ENCODE measurements at regions not wholly inside any gene's neighbourhood (a gene's known extent, or its start where the extent isn't known, plus 50 kb on each side); places are given as distances from the start of the nearest gene placed in this dataset.

GRCh38 chr5:72621576-72621975, 114.4 kb upstream of the ZNF366 start:
- no peaks in the 10 kb centered on the region for H3K4me1 ChIP-seq (ENCODE audit: insufficient read depth, low read length)
- no peak for ATAC-seq (ENCODE audit: insufficient read depth, low read depth)

GRCh38 chr5:72619677-72620076, 112.5 kb upstream of the ZNF366 start:
- H3K4me1 ChIP-seq (ENCODE audit: insufficient read depth, low read length) = no peaks in the 10 kb centered on the region
- no peak overlapping the region for H3K4me3 ChIP-seq (ENCODE audit: low read depth in 1 of 2, low read length in 2 of 2)
- ATAC-seq (ENCODE audit: insufficient read depth, low read depth) (no peak), DNase-seq (no peak)
- H3K9me3 ChIP-seq (ENCODE audit: insufficient read depth, low read length, severe bottlenecking) = no peaks in the 10 kb centered on the region
- peaks cover 2% of the 10 kb centered on the region for H3K27me3 ChIP-seq (ENCODE audit: insufficient read depth, low read length, poor library complexity)
- no peaks in the 10 kb centered on the region for H4K20me1 ChIP-seq (ENCODE audit: insufficient read depth, low read length)
- H3K36me3 ChIP-seq (ENCODE audit: insufficient read depth, low read length) = no peaks in the 10 kb centered on the region
- no peak overlapping the region for H3K4me2 ChIP-seq (ENCODE audit: insufficient read depth, low read length)
- no peaks in the 10 kb centered on the region for H3K79me2 ChIP-seq (ENCODE audit: insufficient read depth, low read length)
- no peak overlapping the region for H3K9ac ChIP-seq (ENCODE audit: low read depth, low read length)
- no peak overlapping the region for H3K27ac ChIP-seq (ENCODE audit: low read length)
- H2AFZ ChIP-seq (ENCODE audit: low read depth, low read length) = no peak overlapping the region
- TF ChIP-seq EZH2 (IDR thresholded peaks at IDR 0.05; ENCODE audit: borderline replicate concordance, low read depth, low read length, severe bottlenecking) (no peak), CTCF (IDR thresholded peaks at IDR 0.05; ENCODE audit: borderline replicate concordance, extremely low read depth, low read length, poor library complexity, severe bottlenecking) (no peak)

More at GRCh38 chr5:72621576-72621975, 114.4 kb upstream of the ZNF366 start:
- no peaks in the 10 kb centered on the region for H3K9me3 ChIP-seq (ENCODE audit: insufficient read depth, low read length, severe bottlenecking)
- no peak overlapping the region for H3K27ac ChIP-seq (ENCODE audit: low read length)
- H3K4me3 ChIP-seq (ENCODE audit: low read depth in 1 of 2, low read length in 2 of 2) = no peak overlapping the region
- H3K4me2 ChIP-seq (ENCODE audit: insufficient read depth, low read length) = no peak overlapping the region
- DNase-seq = no peak
- TF ChIP-seq CTCF (IDR thresholded peaks at IDR 0.05; ENCODE audit: borderline replicate concordance, extremely low read depth, low read length, poor library complexity, severe bottlenecking) (no peak), EZH2 (IDR thresholded peaks at IDR 0.05; ENCODE audit: borderline replicate concordance, low read depth, low read length, severe bottlenecking) (no peak)
- no peak overlapping the region for H3K9ac ChIP-seq (ENCODE audit: low read depth, low read length)
- H3K79me2 ChIP-seq (ENCODE audit: insufficient read depth, low read length) = no peaks in the 10 kb centered on the region
- no peaks in the 10 kb centered on the region for H3K36me3 ChIP-seq (ENCODE audit: insufficient read depth, low read length)
- H3K27me3 ChIP-seq (ENCODE audit: insufficient read depth, low read length, poor library complexity) = peaks cover 2% of the 10 kb centered on the region
- no peaks in the 10 kb centered on the region for H4K20me1 ChIP-seq (ENCODE audit: insufficient read depth, low read length)
- no peak overlapping the region for H2AFZ ChIP-seq (ENCODE audit: low read depth, low read length)

GRCh38 chr5:72619251-72619650, 112.0 kb upstream of the ZNF366 start:
- H3K9ac ChIP-seq (ENCODE audit: low read depth, low read length) = no peak overlapping the region
- no peaks in the 10 kb centered on the region for H3K36me3 ChIP-seq (ENCODE audit: insufficient read depth, low read length)
- TF ChIP-seq CTCF (IDR thresholded peaks at IDR 0.05; ENCODE audit: borderline replicate concordance, extremely low read depth, low read length, poor library complexity, severe bottlenecking) = no peak
- TF ChIP-seq EZH2 (IDR thresholded peaks at IDR 0.05; ENCODE audit: borderline replicate concordance, low read depth, low read length, severe bottlenecking) = no peak
- no peak overlapping the region for H3K4me3 ChIP-seq (ENCODE audit: low read depth in 1 of 2, low read length in 2 of 2)
- no peaks in the 10 kb centered on the region for H4K20me1 ChIP-seq (ENCODE audit: insufficient read depth, low read length)
- no peak overlapping the region for H3K27ac ChIP-seq (ENCODE audit: low read length)
- no peak overlapping the region for H2AFZ ChIP-seq (ENCODE audit: low read depth, low read length)
- no peak overlapping the region for H3K4me2 ChIP-seq (ENCODE audit: insufficient read depth, low read length)
- no peaks in the 10 kb centered on the region for H3K4me1 ChIP-seq (ENCODE audit: insufficient read depth, low read length)
- H3K27me3 ChIP-seq (ENCODE audit: insufficient read depth, low read length, poor library complexity) = peaks cover 2% of the 10 kb centered on the region
- H3K79me2 ChIP-seq (ENCODE audit: insufficient read depth, low read length) = no peaks in the 10 kb centered on the region
- ATAC-seq (ENCODE audit: insufficient read depth, low read depth) (no peak), DNase-seq (no peak)
- H3K9me3 ChIP-seq (ENCODE audit: insufficient read depth, low read length, severe bottlenecking) = no peaks in the 10 kb centered on the region

GRCh38 chr5:72618708-72619107, 111.5 kb upstream of the ZNF366 start:
- H3K9ac ChIP-seq (ENCODE audit: low read depth, low read length) = no peak overlapping the region
- H3K27ac ChIP-seq (ENCODE audit: low read length) = no peak overlapping the region
- H3K4me3 ChIP-seq (ENCODE audit: low read depth in 1 of 2, low read length in 2 of 2) = no peak overlapping the region
- ATAC-seq (ENCODE audit: insufficient read depth, low read depth) (no peak), DNase-seq (no peak)
- no peaks in the 10 kb centered on the region for H4K20me1 ChIP-seq (ENCODE audit: insufficient read depth, low read length)
- no peaks in the 10 kb centered on the region for H3K36me3 ChIP-seq (ENCODE audit: insufficient read depth, low read length)
- no peaks in the 10 kb centered on the region for H3K4me1 ChIP-seq (ENCODE audit: insufficient read depth, low read length)
- peaks cover 2% of the 10 kb centered on the region for H3K27me3 ChIP-seq (ENCODE audit: insufficient read depth, low read length, poor library complexity)
- no peaks in the 10 kb centered on the region for H3K79me2 ChIP-seq (ENCODE audit: insufficient read depth, low read length)
- H3K4me2 ChIP-seq (ENCODE audit: insufficient read depth, low read length) = no peak overlapping the region
- no peak for TF ChIP-seq EZH2 (IDR thresholded peaks at IDR 0.05; ENCODE audit: borderline replicate concordance, low read depth, low read length, severe bottlenecking)
- TF ChIP-seq CTCF (IDR thresholded peaks at IDR 0.05; ENCODE audit: borderline replicate concordance, extremely low read depth, low read length, poor library complexity, severe bottlenecking) = no peak
- no peak overlapping the region for H2AFZ ChIP-seq (ENCODE audit: low read depth, low read length)
- no peaks in the 10 kb centered on the region for H3K9me3 ChIP-seq (ENCODE audit: insufficient read depth, low read length, severe bottlenecking)
